RPMI7951 (cell line): ENCODE measurements at regions not wholly inside any gene's neighbourhood (a gene's known extent, or its start where the extent isn't known, plus 50 kb on each side); places are given as distances from the start of the nearest gene placed in this dataset.

Source experiments
- DNase-seq: peaks from one replicate; pipeline ENCODE4 v3.0.0-alpha.2; 2012; ENCODE audit warnings: low read depth

DNA sequence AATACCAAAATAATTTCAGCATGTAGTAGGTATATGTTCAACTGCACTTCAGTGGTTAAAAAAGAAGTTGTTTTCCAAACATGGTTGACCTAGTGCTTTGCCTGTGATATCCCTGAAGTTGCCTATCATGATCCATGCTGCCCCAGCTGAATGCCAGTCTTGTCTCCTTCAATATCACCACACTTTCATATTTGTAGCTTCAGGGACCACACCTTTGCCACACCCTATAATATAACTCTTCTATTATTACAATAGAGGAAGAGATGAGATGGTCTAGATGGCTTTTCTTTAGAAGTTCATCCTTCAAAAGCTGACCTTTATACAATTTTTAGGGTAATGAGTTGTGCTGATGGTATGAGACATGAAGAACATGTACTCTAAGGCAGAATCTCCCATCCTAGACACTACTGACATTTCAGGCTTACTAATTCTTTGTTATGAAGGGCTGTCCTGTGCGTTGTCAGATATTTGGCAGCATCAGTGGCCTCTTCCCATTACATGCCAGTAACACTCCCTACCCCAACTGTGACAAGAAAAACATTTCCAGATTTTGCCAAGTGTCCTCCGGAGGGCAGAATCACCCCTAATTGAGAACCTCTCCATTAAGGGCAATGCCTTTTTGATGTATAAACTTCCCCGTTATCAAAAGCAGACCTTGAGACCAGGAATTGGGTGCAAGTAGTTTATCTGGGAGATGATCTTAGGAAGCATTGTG lies 76.2 kb upstream of the PLCL2 start:
- DNase-seq, result no peak

DNA sequence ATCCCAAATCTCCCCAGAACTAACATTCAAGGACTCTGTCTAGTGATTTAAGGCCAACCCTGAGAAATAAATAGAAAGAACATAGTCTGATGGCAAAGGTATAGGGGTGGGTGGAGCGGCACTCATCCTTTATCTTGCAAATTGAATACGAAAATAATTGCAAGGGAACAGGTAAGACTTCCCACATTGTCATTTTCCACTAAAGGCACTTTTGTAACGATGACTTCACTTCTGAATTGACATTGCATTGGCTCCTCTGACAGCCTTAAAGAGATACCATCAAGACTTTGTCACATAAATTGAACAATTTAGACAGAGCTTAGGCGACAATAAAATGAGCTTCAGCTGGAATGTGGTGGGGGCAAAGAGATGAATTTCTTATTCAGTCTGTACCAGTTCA lies 75.3 kb upstream of the PLCL2 start:
- DNase-seq, result no peak

DNA sequence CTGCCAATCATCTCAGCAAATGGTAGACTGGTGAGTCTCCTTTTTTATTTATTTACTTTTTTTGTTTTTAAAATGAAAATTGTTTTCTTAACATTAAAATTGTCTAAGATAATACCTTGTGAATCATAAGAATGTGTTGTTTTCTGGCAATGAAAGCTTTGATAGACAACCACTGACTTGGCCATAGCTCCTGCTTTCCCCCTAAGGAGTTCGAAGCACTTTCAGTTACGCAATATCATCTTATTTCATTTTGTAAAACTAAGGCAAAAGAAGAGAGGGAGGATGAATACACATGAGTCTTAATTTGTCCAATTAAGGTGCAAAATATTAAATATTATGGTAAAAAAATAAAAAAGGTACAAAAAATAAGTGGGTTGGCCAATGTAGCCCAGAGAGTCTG lies 74.8 kb upstream of the PLCL2 start:
- DNase-seq, result no peak

DNA sequence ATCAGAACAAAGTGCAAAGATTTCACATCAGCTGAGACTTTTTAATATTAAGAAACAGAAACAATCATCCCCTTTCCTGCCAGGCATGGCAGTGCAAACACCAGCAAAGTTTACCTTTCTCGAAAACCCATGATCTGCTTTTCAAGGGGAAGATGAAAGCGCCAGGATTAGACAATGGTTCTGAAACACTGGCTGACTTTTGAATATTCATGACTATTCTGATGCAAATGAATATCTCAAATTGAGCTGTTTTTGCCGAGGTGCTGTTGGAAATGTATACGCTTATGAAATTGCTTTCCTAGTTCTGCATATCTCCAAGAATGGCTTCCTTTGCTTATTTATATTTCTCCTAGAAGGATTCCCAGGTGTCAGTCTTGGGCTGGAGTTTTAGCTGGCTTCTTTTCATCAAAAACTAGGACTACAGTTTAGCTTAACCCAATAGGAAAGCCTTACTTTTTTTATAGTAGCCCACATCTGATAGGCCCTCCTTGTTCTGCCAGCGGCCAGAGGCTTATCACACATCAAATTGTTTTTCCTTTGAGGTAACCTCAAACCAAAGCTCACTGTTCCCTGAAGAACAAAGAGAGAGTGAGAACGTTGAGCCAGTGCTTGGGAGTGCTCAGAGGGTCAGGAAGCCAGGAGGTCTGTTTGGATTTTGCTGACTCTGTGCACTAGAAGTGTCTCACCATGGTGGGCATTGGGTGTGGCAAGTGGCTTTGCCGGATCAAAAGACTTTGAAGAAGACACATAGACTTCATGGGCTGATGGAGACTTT lies 74.0 kb upstream of the PLCL2 start:
- no peak for DNase-seq

DNA sequence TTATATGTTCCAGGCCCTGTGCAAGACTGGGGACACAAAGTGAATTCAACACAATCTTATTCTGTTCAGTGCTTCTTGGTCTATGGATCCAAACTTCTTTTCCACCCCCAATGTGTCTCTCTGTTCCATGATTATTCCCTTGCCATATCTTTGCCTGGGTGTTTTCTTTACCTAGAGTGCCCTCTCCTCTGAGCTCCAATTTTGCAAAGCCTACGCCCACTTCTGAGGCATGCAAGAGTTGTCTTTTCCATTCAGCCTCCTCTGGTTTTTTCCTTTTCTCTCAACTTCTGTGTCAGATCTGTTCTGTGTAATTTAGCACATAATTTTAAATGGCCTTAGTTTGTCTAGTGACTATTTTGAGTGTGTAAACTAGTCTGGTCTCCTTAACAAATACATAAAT lies 72.8 kb upstream of the PLCL2 start:
- DNase-seq, result no peak

DNA sequence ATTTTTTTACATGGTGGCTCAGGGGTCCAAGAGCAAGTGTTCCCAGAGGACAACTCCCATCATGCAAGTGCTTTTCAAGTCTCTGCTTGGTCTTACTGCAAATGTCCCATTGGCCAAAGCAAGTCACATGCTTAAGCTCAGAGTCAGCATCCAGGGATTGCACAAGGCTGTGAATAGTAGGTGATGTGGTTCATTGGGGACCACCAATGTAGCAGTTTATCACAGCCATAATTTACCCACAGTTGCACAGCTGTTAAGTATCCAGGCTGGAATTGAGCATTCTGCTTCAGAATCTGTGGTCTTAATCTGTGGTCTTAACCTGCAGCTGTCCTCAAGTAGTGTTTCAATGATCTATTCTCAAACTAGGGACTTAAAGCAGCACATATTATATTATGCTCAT lies 71.4 kb upstream of the PLCL2 start:
- DNase-seq, result no peak

DNA sequence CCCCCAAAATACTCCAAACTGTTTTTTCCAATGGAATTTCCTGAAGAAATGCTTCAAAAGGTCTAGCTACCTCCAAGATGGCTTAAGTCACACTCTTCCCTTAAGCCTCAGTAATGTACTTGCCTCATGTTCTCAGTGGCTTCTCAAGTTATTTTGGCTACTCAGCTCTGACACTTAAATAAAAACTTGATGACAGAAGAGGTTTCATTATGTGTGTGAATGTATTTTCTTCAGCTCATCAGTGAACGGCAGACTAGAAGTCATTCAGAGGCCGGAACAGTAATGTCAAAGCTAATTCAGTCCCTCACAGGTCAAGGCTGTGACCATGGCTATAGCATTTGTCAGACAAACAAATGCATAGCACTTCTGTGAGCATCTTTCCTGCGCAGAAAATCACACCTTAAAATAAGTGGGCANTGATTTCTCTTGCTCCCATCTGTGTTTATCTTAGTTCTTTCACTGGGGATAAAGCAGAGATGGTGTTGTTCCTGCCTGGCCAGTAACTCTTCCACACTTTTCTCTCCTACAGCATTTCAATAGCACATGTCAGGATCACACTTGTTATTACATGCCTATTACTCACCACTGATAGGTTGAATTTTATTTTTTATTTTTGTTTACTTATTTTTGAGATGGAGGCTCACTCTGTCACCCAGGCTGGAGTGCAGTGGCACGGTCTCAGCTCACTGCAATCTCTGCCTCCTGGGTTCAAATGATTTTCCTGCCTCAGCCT lies 68.5 kb upstream of the PLCL2 start:
- DNase-seq, result no peak

DNA sequence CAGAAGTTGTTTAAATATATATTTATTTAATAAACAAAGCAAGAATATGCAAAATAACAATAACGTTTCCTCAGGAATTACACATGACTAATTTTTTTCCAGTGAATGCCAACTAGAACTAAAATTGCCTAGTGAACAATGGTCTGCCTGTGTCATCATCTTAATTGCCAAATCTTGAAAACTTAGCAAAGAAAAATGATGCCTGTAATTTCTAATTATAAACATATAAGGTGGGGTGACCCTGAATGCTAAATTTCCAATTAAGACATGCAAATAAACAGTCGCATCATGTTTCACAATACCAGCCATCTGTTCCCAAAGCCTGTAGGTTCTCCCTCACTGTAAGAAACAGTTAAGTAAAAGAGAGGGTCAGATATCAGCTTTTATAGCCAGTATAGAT lies 67.6 kb upstream of the PLCL2 start:
- no peak for DNase-seq

DNA sequence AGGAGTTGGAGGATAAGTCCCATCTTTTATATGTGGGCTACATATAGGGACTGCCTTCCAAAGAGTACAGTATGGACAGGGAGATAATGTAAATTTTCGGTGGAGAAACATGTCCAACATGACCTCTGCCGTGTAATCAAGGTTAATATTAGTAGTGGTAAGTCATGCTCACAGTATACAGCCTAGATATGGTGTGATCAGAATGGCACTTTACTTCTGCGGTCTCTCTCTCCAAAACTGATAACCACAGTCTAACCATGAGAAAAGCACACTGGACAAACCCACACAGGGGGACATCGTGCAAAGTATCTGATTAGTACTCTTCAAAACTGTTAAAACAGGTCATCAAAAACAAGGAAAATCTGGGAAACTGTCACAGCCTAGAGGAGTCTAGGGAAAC lies 66.6 kb upstream of the PLCL2 start:
- no peak for DNase-seq

DNA sequence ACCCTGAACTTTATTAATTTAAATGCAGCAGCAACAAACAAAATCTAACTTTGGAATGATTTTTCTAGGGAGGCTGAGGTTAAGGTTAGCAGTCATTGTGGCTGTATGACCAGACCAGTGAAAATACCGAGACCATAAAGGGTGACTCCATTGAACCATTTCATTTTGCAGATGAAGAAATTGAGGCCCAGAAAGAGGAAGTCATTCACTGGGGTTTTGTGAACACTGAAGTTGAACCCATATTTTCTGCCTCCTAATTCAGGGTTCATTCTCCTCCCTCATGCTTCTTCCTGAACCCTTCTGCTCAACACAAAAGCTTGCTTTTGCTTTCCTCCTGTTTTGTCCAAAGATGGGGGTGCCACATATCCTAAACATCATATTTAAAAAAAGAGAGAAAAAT lies 65.8 kb upstream of the PLCL2 start:
- DNase-seq, result no peak

DNA sequence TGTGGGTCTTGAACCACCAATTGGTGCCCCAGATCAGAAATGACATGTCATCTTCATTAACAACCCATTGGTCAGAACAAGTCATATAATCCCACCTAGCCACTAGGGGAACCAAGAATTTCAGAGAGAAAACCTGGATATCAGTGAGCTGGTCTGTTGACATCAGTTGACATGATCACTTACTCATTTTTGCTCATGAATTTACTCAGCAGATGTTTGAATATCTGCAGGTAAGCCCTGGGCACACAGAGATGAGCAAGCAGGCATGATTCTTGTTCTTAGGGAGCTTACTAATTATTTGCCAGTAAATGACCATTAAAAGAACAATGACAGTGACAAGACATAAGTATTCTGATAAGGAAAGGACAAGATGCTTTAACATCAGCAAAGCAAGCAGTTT lies 64.3 kb upstream of the PLCL2 start:
- no peak for DNase-seq

DNA sequence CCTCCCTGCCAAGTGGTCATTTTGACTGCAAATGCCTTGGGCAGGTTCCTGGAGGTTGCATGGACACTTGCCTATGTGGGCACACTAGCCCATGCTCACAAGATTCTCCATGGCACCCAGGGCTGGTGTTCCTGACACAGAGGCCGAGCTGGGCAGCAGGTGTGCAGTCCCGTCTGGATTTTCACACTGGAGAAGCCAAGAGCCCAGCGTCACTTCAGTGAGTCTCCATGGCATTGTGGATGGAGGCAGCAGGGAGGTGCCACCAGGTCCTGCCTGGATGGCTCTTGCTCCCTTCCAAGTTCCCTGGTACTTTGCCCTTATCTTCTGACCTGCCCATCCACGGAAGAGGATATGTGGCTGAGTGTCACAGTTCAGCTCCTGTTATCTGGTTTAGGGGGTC lies 63.7 kb upstream of the PLCL2 start:
- DNase-seq, result no peak

DNA sequence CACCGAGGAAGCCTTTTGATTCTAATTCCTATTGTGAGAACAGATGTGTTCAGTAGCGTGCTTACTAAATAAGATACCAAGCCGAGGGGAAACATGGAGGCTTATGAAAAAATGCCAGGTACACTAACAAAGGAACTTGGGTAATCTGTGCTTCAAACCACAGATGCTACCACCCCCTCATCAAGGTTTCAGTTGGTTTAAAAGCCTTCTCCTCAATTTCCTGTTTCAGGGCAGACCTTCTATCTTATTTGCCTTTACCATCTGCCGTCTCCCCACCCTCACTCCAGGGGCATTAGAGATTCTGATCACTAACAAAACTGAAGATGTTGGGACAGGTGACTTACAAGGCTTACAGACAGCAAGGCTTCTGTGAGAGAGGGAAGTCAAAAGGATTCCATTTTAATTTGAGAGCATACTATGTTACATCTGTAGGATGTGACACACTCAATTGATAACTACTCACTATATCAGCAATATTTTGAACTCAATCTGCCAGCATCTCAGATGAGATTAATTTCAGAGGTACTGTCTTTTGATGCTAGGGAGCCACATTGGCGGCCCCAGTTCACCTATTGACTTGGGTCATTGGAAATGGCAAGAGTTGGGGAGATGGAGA lies 60.6 kb upstream of the PLCL2 start:
- no peak for DNase-seq

DNA sequence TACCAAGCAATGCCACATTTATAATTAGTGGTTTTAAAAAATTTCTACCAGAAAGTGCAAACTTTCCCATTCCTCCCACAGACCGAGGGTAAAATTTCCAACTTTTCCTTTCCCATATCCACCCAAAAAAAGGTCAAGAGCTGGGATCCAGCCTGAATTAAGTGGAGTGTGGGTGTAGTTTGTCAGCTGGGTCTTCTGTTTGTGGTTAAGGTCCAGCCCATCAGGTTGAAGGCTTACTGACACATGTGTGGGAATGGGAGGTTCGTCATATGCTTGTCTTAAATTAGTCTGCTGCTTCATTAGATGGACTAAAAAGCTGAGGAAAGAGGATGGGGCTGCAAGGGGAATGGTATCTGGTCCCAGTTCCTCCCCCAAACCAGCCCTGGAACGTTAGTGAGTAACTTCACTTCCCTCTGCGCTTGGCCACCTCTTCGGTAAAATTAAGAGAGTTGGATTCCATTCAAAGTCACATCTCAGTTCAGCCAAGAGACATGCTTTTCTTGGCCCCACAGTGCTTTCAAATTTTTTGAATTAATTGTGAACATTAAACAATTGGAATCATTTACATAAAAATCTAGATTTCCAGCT lies 59.0 kb upstream of the PLCL2 start:
- DNase-seq, result no peak

DNA sequence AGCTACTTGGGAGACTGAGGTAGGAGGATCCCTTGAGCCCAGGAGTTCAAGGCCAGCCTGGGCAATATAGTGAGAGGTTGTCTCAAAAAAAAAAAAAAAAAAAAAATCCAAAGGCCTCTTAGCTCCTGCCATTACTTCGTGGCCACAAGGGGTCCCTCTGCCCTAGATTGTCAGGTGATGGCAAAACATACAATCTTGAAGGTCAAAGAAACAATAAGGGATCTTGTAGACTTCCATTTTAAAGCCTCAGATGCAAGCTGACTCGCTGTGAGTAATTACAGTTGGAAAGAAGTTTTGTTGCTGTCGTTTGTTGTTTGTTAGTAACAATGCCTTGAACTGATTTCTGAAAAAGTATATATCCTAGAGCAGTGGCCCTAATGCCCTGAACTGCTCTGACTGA lies 55.9 kb upstream of the PLCL2 start:
- peak; percentile 17 for DNase-seq

DNA sequence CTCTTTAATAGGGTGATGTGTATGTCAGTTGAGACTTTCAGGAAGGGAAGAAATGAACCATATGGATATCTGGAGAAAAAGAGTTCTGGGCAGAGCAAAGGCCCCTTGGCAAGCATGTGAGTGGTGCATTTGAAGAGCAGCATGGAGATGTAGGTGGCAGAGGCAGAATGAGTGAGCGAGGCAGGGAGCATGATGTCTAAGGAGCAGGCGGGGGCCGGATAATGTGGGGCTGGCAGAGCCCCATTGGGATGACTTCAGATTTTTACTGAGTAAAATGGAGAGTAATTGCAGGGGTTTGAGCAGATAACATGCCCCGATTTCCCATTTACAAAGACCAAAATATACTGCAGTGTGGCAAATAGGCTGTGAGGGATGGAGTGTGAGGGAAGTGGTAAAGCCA lies 52.9 kb upstream of the PLCL2 start:
- DNase-seq, result no peak

DNA sequence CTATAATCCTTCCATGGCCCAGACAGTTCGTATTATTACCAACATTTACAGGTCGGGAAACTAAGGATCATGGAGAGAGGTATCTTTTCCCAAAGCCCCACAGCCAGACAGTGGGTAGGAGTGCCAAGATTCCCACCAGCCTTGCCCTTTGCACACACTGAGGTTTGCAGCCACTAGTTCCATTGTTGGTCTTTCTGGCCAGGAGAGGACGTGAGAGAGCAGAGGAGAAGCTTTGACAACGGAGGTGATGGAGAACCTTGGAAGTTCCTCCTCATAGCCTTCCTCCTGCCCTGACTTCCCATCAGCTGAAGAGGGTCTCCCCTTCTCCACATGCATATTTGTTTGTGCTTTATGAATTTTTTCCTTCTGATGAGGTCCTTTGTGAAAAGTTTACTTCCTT lies 50.5 kb upstream of the PLCL2 start:
- no peak for DNase-seq

DNA sequence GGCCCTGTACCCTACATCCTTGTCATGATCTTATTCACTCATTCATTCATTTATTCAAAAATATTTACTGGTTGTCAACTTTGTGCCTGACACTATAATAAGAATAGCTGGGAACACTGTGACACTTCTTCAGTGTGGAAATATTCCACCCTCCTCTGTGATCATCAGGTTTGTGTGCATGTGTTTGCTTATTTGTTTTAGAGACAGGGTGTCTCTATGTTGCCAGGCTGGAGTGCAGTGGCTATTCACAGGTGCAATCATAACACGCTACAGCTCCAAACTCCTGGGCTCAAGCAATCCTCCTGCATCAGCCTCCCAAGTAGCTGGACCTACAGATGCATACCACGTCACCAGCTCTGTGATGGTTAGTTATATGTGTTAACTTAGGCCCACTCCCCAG lies 50.0 kb upstream of the PLCL2 start:
- no peak for DNase-seq
